Medulla oblongata (tissue), 1 donor: ENCODE measurements at regions not wholly inside any gene's neighbourhood (a gene's known extent, or its start where the extent isn't known, plus 50 kb on each side); places are given as distances from the start of the nearest gene placed in this dataset.
"Not testable (repeated sequence)": the region's sequence is repeated elsewhere in the genome, so short reads cannot be mapped to it uniquely, and the experiment has no call there.

Source experiments
- DNase-seq: peaks from one replicate; pipeline ENCODE4 v3.0.0-alpha.2; 2015; ENCODE audit errors: extremely low spot score

- no peak for DNase-seq
Measured at GRCh38 chr2:72031346-72032110, 116.1 kb downstream of the CYP26B1 start.

- no peak for DNase-seq
Measured at GRCh38 chr2:72028996-72029395, 118.7 kb downstream of the CYP26B1 start.

- no peak for DNase-seq
Measured at GRCh38 chr2:72028351-72028995, 119.2 kb downstream of the CYP26B1 start.

GRCh38 chr2:72027426-72028161 is 120.1 kb downstream of the CYP26B1 start:
- DNase-seq = no peak

GRCh38 chr2:72026819-72027425 is 120.7 kb downstream of the CYP26B1 start:
- no peak for DNase-seq

GRCh38 chr2:72024451-72025175 is 123.0 kb downstream of the CYP26B1 start:
- DNase-seq = no peak

GRCh38 chr2:72023678-72024390 is 123.8 kb downstream of the CYP26B1 start:
- no peak for DNase-seq

- DNase-seq = not testable (repeated sequence)
Measured at GRCh38 chr2:72021371-72021770, 126.3 kb downstream of the CYP26B1 start.

GRCh38 chr2:72015266-72015665 is 132.4 kb downstream of the CYP26B1 start:
- DNase-seq = no peak

- DNase-seq = no peak
Measured at GRCh38 chr2:72014831-72015230, 132.8 kb downstream of the CYP26B1 start.

- DNase-seq = no peak
Measured at GRCh38 chr2:72013726-72014125, 133.9 kb downstream of the CYP26B1 start.

- DNase-seq = no peak
Measured at GRCh38 chr2:72012886-72013574, 134.6 kb downstream of the CYP26B1 start.

- no peak for DNase-seq
Measured at GRCh38 chr2:72011791-72012190, 135.9 kb downstream of the CYP26B1 start.

- DNase-seq = no peak
Measured at GRCh38 chr2:72011370-72011689, 136.3 kb downstream of the CYP26B1 start.

- DNase-seq = no peak
Measured at GRCh38 chr2:72010647-72011369, 136.9 kb downstream of the CYP26B1 start.

GRCh38 chr2:72008608-72009007 is 139.1 kb downstream of the CYP26B1 start:
- no peak for DNase-seq

- no peak for DNase-seq
Measured at GRCh38 chr2:72007402-72007801, 140.3 kb downstream of the CYP26B1 start.

GRCh38 chr2:72006188-72006736 is 141.4 kb downstream of the CYP26B1 start:
- no peak for DNase-seq

- no peak for DNase-seq
Measured at GRCh38 chr2:72004976-72005375, 142.7 kb downstream of the CYP26B1 start.
